ENCODE measurements at regions not wholly inside any gene's neighbourhood (a gene's known extent, or its start where the extent isn't known, plus 50 kb on each side); places are given as distances from the start of the nearest gene placed in this dataset.

DNA sequence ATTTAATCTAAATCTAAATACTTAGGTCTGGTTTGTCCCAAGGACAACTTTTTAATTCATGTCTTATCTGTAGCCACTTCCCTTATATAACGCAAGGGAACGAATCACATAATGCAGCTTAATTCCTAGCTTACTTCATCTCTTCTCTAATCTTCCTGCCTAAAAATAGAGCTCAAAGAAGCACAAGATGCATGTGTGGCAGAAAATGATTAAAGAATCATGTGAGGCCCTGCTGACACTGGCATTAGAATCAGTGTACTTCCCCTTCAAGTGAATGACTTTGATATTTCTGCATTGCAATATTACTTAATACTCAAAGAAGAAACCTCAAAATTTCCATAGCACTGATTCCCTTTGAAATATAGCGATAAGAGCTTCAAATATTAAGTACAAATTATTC lies 317.9 kb upstream of the FTMT start:
- H3K27ac ChIP-seq: no peak overlapping the region
- TF ChIP-seq, protein P1, sequence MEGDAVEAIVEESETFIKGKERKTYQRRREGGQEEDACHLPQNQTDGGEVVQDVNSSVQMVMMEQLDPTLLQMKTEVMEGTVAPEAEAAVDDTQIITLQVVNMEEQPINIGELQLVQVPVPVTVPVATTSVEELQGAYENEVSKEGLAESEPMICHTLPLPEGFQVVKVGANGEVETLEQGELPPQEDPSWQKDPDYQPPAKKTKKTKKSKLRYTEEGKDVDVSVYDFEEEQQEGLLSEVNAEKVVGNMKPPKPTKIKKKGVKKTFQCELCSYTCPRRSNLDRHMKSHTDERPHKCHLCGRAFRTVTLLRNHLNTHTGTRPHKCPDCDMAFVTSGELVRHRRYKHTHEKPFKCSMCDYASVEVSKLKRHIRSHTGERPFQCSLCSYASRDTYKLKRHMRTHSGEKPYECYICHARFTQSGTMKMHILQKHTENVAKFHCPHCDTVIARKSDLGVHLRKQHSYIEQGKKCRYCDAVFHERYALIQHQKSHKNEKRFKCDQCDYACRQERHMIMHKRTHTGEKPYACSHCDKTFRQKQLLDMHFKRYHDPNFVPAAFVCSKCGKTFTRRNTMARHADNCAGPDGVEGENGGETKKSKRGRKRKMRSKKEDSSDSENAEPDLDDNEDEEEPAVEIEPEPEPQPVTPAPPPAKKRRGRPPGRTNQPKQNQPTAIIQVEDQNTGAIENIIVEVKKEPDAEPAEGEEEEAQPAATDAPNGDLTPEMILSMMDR (IDR thresholded peaks at IDR 0.05): no peak
- TF ChIP-seq ZFX (IDR thresholded peaks at IDR 0.05; ENCODE audit: borderline replicate concordance): no peak

DNA sequence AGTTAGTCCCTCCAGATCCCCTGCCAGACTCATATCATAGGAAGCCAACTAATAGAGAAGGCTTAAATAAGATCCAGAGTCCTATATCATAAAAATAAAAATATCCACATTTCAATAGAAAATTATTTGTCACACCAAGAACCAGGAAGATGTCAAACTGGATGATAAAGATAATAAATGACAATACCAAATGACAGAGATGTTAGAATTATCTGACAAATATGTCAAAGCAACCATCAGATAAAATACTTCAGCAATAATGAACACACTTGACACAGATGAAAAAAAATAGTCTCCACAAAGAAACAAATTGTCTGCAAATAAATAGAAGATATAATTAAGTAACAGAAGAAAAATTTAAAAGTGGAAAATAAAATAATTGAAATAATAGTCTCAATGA lies 300.7 kb upstream of the FTMT start:
- no peak overlapping the region for H3K27ac ChIP-seq
- TF ChIP-seq, protein P1 (IDR thresholded peaks at IDR 0.05): no peak
- TF ChIP-seq ZFX (IDR thresholded peaks at IDR 0.05; ENCODE audit: borderline replicate concordance): no peak

DNA sequence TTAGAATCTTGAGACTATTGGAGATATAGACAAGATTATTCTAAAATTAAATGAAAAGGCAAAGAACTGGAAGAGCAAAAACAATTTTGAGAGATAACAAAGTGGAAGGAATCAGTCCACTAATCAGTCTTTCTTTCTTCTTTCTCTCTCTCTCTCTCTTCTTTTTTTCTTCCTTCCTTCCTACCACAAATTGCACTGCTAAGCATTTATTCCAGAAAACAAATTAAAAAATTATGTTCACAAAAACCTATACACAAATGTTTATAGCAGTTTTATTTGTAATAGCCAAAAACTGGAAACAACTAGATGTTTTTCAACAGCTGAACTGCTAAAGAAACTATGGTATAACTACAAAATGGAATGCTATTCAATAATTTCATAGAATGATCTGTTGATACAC lies 291.9 kb upstream of the FTMT start:
- no peak overlapping the region for H3K27ac ChIP-seq
- TF ChIP-seq, protein P1 (IDR thresholded peaks at IDR 0.05): no peak
- TF ChIP-seq ZFX (IDR thresholded peaks at IDR 0.05; ENCODE audit: borderline replicate concordance): no peak

DNA sequence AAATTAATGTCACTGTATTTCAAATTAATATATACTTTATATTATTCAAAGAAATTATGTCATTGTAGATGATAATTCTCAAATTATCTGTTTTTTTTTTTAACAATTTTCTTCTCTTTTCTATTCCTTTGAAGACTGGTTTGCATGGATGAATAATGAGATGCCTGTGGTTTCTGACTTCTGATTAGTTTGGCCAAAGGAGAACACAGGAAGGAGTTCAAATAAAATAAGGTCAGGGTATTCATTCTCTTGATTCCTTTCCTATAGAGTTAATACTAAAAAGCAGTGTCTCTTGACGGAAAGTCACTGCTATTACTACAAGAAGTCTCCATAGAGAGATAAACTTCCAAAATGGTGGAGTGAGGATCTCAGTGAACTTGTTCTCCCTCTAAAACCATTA lies 279.6 kb upstream of the FTMT start:
- no peak overlapping the region for H3K27ac ChIP-seq
- TF ChIP-seq, protein P1 (IDR thresholded peaks at IDR 0.05): no peak
- no peak for TF ChIP-seq ZFX (IDR thresholded peaks at IDR 0.05; ENCODE audit: borderline replicate concordance)

DNA sequence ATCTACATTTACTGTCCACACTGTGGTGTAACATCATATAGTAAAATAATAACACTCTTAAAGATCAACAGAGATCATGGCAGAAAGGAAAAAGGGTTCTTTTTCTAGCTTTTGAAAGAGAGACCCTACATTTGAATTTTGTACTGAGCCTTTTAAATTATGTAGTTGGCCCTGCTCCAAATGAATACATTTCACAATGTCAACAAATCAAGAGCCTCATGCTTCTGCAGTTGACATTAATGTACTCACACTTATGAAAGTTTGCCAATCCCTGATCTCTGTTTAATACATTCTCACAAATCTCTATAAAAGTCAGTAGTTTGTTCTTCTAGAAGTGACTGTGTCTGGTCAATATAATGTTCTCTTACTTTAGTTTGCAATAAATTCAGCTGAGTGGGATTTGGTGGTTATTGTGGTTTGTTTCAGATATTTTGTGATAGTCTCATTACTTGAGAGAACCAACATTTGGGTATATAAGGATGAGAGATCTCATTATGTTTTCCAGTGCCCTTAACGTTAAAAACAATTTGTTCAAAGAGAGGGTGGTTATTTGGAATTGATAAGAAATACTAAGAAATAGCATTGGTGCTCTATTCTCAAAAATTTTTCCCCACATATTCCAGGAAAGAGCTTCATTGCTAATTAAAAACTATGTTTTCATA lies 277.8 kb upstream of the FTMT start:
- TF ChIP-seq, protein P1 (IDR thresholded peaks at IDR 0.05): no peak

DNA sequence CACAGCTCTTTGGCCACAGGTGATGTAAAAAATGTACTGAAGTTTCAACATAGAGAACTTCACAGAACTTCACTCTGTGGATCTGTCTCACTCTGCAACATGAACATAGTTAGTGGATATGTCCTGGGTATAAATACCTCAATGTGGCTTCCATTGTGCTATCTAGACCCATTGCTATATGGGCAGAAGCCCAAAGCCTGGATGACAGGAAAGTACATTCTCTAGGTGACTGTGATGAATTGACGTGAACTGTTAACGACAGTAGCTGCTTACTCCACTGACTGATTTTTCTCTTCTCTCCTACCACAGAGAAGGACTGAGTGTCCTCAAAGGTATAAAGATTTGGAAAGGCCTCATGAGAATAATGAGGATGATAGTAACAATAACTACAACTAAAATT lies 270.1 kb upstream of the FTMT start:
- no peak for TF ChIP-seq ZFX (IDR thresholded peaks at IDR 0.05; ENCODE audit: borderline replicate concordance)
- TF ChIP-seq, protein P1 (IDR thresholded peaks at IDR 0.05): no peak
- H3K27ac ChIP-seq: no peak overlapping the region

More for the DNA sequence above, 277.8 kb upstream of the FTMT start:
- H3K27ac ChIP-seq: no peak overlapping the region

DNA sequence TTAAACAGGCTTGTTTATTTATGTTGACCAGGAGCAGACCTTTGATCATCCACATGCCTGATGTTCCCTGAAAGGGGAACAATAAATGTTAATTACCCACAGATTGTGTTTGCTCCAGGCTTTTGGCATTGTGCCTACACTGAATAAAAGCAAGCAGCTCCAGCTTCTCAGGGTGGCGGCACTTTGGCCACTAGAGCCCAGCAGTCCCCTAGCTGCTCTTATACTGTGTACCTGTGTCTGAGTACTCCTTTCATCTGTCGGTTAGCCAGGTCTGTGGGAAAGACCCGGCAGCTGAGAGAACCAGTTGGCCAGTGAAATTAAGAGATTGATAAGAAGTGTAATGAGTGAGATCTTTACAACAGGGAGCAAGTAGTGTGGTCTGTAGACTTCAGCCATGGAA lies 254.8 kb upstream of the FTMT start:
- TF ChIP-seq, protein P1 (IDR thresholded peaks at IDR 0.05): no peak
- no peak for TF ChIP-seq ZFX (IDR thresholded peaks at IDR 0.05; ENCODE audit: borderline replicate concordance)
- H3K27ac ChIP-seq: no peak overlapping the region

Measured in 22Rv1 (cell line).